ENCODE measurements at regions not wholly inside any gene's neighbourhood (a gene's known extent, or its start where the extent isn't known, plus 50 kb on each side); places are given as distances from the start of the nearest gene placed in this dataset.
"Not testable (repeated sequence)": the region's sequence is repeated elsewhere in the genome, so short reads cannot be mapped to it uniquely, and the experiment has no call there.

GRCh38 chr9:2424619-2425033, 197.0 kb upstream of the VLDLR start:
- peak in 3 of 4 donors; percentile 52 to 71 (median 71) for DNase-seq (ENCODE audit: low read depth in 4 of 4, low spot score in 2 of 4)

GRCh38 chr9:2425676-2426075, 195.9 kb upstream of the VLDLR start:
- DNase-seq (ENCODE audit: low read depth in 4 of 4, low spot score in 2 of 4): no peak

GRCh38 chr9:2427120-2427891, 194.3 kb upstream of the VLDLR start:
- DNase-seq (ENCODE audit: low read depth in 4 of 4, low spot score in 2 of 4): no peak

- DNase-seq (ENCODE audit: low read depth in 4 of 4, low spot score in 2 of 4): no peak
These were observed 181.6 kb upstream of the VLDLR start for GRCh38 chr9:2439957-2440356.

GRCh38 chr9:2443933-2444332, 177.7 kb upstream of the VLDLR start:
- not testable (repeated sequence) for DNase-seq (ENCODE audit: low read depth in 4 of 4, low spot score in 2 of 4)

GRCh38 chr9:2448193-2448738, 173.3 kb upstream of the VLDLR start:
- DNase-seq (ENCODE audit: low read depth in 4 of 4, low spot score in 2 of 4): no peak

GRCh38 chr9:2453106-2453505, 168.5 kb upstream of the VLDLR start:
- DNase-seq (ENCODE audit: low read depth in 4 of 4, low spot score in 2 of 4): no peak

- DNase-seq (ENCODE audit: low read depth in 4 of 4, low spot score in 2 of 4): no peak
These were observed 167.9 kb upstream of the VLDLR start for GRCh38 chr9:2453701-2454100.

GRCh38 chr9:2459756-2460155, 161.8 kb upstream of the VLDLR start:
- no peak for DNase-seq (ENCODE audit: low read depth in 4 of 4, low spot score in 2 of 4)

- DNase-seq (ENCODE audit: low read depth in 4 of 4, low spot score in 2 of 4): no peak
These were observed 159.7 kb upstream of the VLDLR start for GRCh38 chr9:2461892-2462291.

- no peak for DNase-seq (ENCODE audit: low read depth in 4 of 4, low spot score in 2 of 4)
These were observed 157.0 kb upstream of the VLDLR start for GRCh38 chr9:2464624-2465023.

GRCh38 chr9:2465516-2465915, 156.1 kb upstream of the VLDLR start:
- no peak for DNase-seq (ENCODE audit: low read depth in 4 of 4, low spot score in 2 of 4)

- DNase-seq (ENCODE audit: low read depth in 4 of 4, low spot score in 2 of 4): peak in 1 of 4 donors; percentile 32
These were observed 155.6 kb upstream of the VLDLR start for GRCh38 chr9:2465921-2466460.

- DNase-seq (ENCODE audit: low read depth in 4 of 4, low spot score in 2 of 4): peak in 2 of 4 donors; percentile 52 to 58
These were observed 154.9 kb upstream of the VLDLR start for GRCh38 chr9:2466703-2467102.

GRCh38 chr9:2469681-2470221, 151.8 kb upstream of the VLDLR start:
- peak; percentile 55 to 73 (median 60) for DNase-seq (ENCODE audit: low read depth in 4 of 4, low spot score in 2 of 4)

GRCh38 chr9:2473681-2474080, 147.9 kb upstream of the VLDLR start:
- no peak for DNase-seq (ENCODE audit: low read depth in 4 of 4, low spot score in 2 of 4)

- no peak for DNase-seq (ENCODE audit: low read depth in 4 of 4, low spot score in 2 of 4)
These were observed 143.8 kb upstream of the VLDLR start for GRCh38 chr9:2477755-2478154.

GRCh38 chr9:2478421-2478820, 143.2 kb upstream of the VLDLR start:
- DNase-seq (ENCODE audit: low read depth in 4 of 4, low spot score in 2 of 4): no peak

GRCh38 chr9:2479056-2479565, 142.5 kb upstream of the VLDLR start:
- DNase-seq (ENCODE audit: low read depth in 4 of 4, low spot score in 2 of 4): no peak

GRCh38 chr9:2480255-2480837, 141.2 kb upstream of the VLDLR start:
- no peak for DNase-seq (ENCODE audit: low read depth in 4 of 4, low spot score in 2 of 4)

- DNase-seq (ENCODE audit: low read depth in 4 of 4, low spot score in 2 of 4): no peak
These were observed 140.4 kb upstream of the VLDLR start for GRCh38 chr9:2481216-2481615.
